ENCODE measurements at regions not wholly inside any gene's neighbourhood (a gene's known extent, or its start where the extent isn't known, plus 50 kb on each side); places are given as distances from the start of the nearest gene placed in this dataset.

- H3K4me3 ChIP-seq (ENCODE audit: control insufficient read depth, low read depth, low read length), result no peak overlapping the region
- DNase-seq (ENCODE audit: low read depth), result no peak
- no peak for TF ChIP-seq CTCF (IDR thresholded peaks at IDR 0.05; ENCODE audit: control insufficient read depth, insufficient read depth, low read depth, low read length, missing control alignments)
These were observed 683.5 kb upstream of the CCDC179 start for GRCh38 chr11:23543651-23544222.

GRCh38 chr11:23551706-23552105, 691.4 kb upstream of the CCDC179 start:
- no peak overlapping the region for H3K4me3 ChIP-seq (ENCODE audit: control insufficient read depth, low read depth, low read length)
- no peak for TF ChIP-seq CTCF (IDR thresholded peaks at IDR 0.05; ENCODE audit: control insufficient read depth, insufficient read depth, low read depth, low read length, missing control alignments)
- DNase-seq (ENCODE audit: low read depth), result no peak

GRCh38 chr11:23554002-23554401, 693.7 kb upstream of the CCDC179 start:
- DNase-seq (ENCODE audit: low read depth), result no peak
- no peak overlapping the region for H3K4me3 ChIP-seq (ENCODE audit: control insufficient read depth, low read depth, low read length)
- no peak for TF ChIP-seq CTCF (IDR thresholded peaks at IDR 0.05; ENCODE audit: control insufficient read depth, insufficient read depth, low read depth, low read length, missing control alignments)

- no peak for DNase-seq (ENCODE audit: low read depth)
- TF ChIP-seq CTCF (IDR thresholded peaks at IDR 0.05; ENCODE audit: control insufficient read depth, insufficient read depth, low read depth, low read length, missing control alignments), result no peak
- H3K4me3 ChIP-seq (ENCODE audit: control insufficient read depth, low read depth, low read length), result no peak overlapping the region
These were observed 694.8 kb upstream of the CCDC179 start for GRCh38 chr11:23555085-23555484.

- DNase-seq (ENCODE audit: low read depth), result no peak
- no peak overlapping the region for H3K4me3 ChIP-seq (ENCODE audit: control insufficient read depth, low read depth, low read length)
- TF ChIP-seq CTCF (IDR thresholded peaks at IDR 0.05; ENCODE audit: control insufficient read depth, insufficient read depth, low read depth, low read length, missing control alignments), result no peak
These were observed 696.0 kb upstream of the CCDC179 start for GRCh38 chr11:23556163-23556750.

GRCh38 chr11:23563591-23563990, 703.3 kb upstream of the CCDC179 start:
- DNase-seq (ENCODE audit: low read depth), result no peak
- no peak for TF ChIP-seq CTCF (IDR thresholded peaks at IDR 0.05; ENCODE audit: control insufficient read depth, insufficient read depth, low read depth, low read length, missing control alignments)
- no peak overlapping the region for H3K4me3 ChIP-seq (ENCODE audit: control insufficient read depth, low read depth, low read length)

Measured in AG09309 (cell line).